Liver (tissue), 8 donors: ENCODE measurements at regions not wholly inside any gene's neighbourhood (a gene's known extent, or its start where the extent isn't known, plus 50 kb on each side); places are given as distances from the start of the nearest gene placed in this dataset.

ENCODE experiments used
- DNase-seq: peaks from one replicate; pipeline ENCODE4 v3.0.0-alpha.2; 2017; ENCODE audit warnings: low spot score
- H3K27ac ChIP-seq, 2 donors: one replicate each; pipeline ENCODE4 v1.7.0; 2013; ENCODE audit warnings: inconsistent platforms in 2 of 2, low read length in 2 of 2, control low read depth in 1 of 2, low read depth in 1 of 2, mild to moderate bottlenecking in 1 of 2
- H3K27me3 ChIP-seq, 4 donors: one replicate each; pipeline versions ENCODE4 v1.6.1 to v1.7.0; 2013; ENCODE audit warnings: low read length in 3 of 4, inconsistent platforms in 1 of 4, mild to moderate bottlenecking in 1 of 4, moderate library complexity in 1 of 4; ENCODE audit not compliant: control insufficient read depth in 4 of 4, insufficient read depth in 4 of 4
- H3K36me3 ChIP-seq, 4 donors: one replicate each; pipeline versions ENCODE4 v1.6.1 to v1.7.0; 2013; ENCODE audit warnings: low read length in 3 of 4, mild to moderate bottlenecking in 3 of 4, low read depth in 1 of 4, moderate library complexity in 1 of 4; ENCODE audit not compliant: control insufficient read depth in 4 of 4, insufficient read depth in 3 of 4
- H3K4me1 ChIP-seq, 4 donors: one replicate each; pipeline versions ENCODE4 v1.6.1 to v1.7.0; 2013; ENCODE audit warnings: low read length in 3 of 4, mild to moderate bottlenecking in 3 of 4, moderate library complexity in 1 of 4; ENCODE audit not compliant: control insufficient read depth in 4 of 4, insufficient read depth in 4 of 4
- H3K4me3 ChIP-seq, 3 donors: one replicate each; pipeline versions ENCODE4 v1.6.1 to v1.7.0; 2013; ENCODE audit warnings: low read length in 3 of 3, control low read depth in 1 of 3, low read depth in 1 of 3, mild to moderate bottlenecking in 1 of 3
- H3K9ac ChIP-seq, 2 donors: one replicate each; pipeline ENCODE4 v1.7.0; 2013; ENCODE audit warnings: low read length in 2 of 2, mild to moderate bottlenecking in 2 of 2, moderate library complexity in 2 of 2, control low read depth in 1 of 2, low read depth in 1 of 2
- H3K9me3 ChIP-seq, 4 donors: one replicate each; pipeline versions ENCODE4 v1.6.1 to v1.7.0; 2013; ENCODE audit warnings: low read length in 3 of 4; ENCODE audit not compliant: control insufficient read depth in 4 of 4
- ATF3 ChIP-seq: IDR thresholded peaks from 2 replicates; pipeline ENCODE4 v1.6.1; 2016; ENCODE audit warnings: antibody characterized with exemption
- CTCF ChIP-seq: fragments of 150-350 bp; IDR thresholded peaks from 2 replicates; pipeline ENCODE4 v1.5.1; 2017; ENCODE audit warnings: improper control_type of control experiment, low read depth, low read length; ENCODE audit not compliant: missing input control
- FOXA2 ChIP-seq: IDR thresholded peaks from 2 replicates; pipeline ENCODE4 v1.6.1; 2016; ENCODE audit warnings: antibody characterized with exemption
- HNF4A ChIP-seq, 2 donors: conservative IDR thresholded peaks; 2 replicates each; pipeline ENCODE4 v1.6.1; 2016; ENCODE audit warnings: antibody characterized with exemption in 2 of 2, mild to moderate bottlenecking in 2 of 2
- HNF4G ChIP-seq: IDR thresholded peaks from 2 replicates; pipeline ENCODE4 v1.6.1; 2016; ENCODE audit warnings: antibody characterized with exemption
- JUND ChIP-seq, 2 donors: IDR thresholded peaks; 2 replicates each; pipeline ENCODE4 v1.6.1; 2016; ENCODE audit warnings: antibody characterized with exemption in 2 of 2
- NR2F2 ChIP-seq: IDR thresholded peaks from 2 replicates; pipeline ENCODE4 v1.6.1; 2016; ENCODE audit warnings: antibody characterized with exemption
- REST ChIP-seq: IDR thresholded peaks from 2 replicates; pipeline ENCODE4 v1.6.1; 2016; ENCODE audit warnings: antibody characterized with exemption, mild to moderate bottlenecking
- RXRA ChIP-seq, 2 donors: IDR thresholded peaks; 2 replicates each; pipeline ENCODE4 v1.6.1; 2017 to 2018; ENCODE audit warnings: antibody characterized with exemption in 2 of 2, mild to moderate bottlenecking in 1 of 2
- SP1 ChIP-seq: IDR thresholded peaks from 2 replicates; pipeline ENCODE4 v1.6.1; 2018; ENCODE audit warnings: antibody characterized with exemption, mild to moderate bottlenecking
- TAF1 ChIP-seq: conservative IDR thresholded peaks from 2 replicates; pipeline ENCODE4 v1.6.1; 2016; ENCODE audit warnings: antibody characterized with exemption, mild to moderate bottlenecking
- YY1 ChIP-seq: IDR thresholded peaks from 2 replicates; pipeline ENCODE4 v1.6.1; 2016; ENCODE audit warnings: antibody characterized with exemption, mild to moderate bottlenecking
- ZBTB33 ChIP-seq: IDR thresholded peaks from 2 replicates; pipeline ENCODE4 v1.6.1; 2016; ENCODE audit warnings: antibody characterized with exemption
- WGBS: extraction: QIAGEN DNeasy Blood & Tissue Kit; methylation state at CpG from one replicate; pipeline ENCODE4 v1.1.7; 2013; 5-methylcytosine and 5-hydroxymethylcytosine counted together
- donor health status: healthy.
- donor health status: healthy.
- donor health status: healthy.
- donor health status: healthy.
- donor health status: healthy.

DNA sequence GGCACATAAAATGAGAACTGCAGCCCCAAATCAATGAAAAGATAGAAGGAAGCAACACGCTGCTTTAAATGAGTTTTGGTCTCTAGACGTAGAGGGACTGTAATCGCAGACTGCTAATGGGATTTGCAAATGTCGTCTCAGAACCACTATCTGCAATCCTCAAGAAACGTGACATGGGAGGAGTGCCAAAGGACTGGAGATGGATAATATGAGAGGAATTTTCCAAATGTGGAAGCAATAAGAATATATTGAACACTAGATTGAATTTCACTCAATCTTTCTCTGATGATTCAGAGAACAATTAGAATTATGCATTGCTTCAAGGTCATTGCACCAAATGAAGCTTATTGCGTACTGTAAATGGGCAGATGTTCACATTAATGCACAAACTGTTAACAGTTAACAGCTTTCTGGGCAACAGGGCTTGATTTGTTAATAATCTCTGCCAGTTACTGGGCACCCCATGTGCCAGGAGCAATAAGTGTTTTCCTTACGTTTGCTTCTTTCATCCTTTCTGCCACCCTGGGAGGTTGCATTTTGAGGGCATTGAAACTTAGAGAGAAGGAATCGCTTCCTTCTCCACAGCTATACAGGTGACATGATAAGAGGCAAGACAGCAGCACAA lies 62.8 kb upstream of the WASF3 start:
- Histone ChIP-seq H3K36me3 (no peaks in the 10 kb centered on the region), H3K4me3 (no peak overlapping the region), H3K27me3 (no peaks in the 10 kb centered on the region), H3K27ac (no peak overlapping the region), H3K4me1 (no peaks in the 10 kb centered on the region), H3K9ac (no peak overlapping the region), H3K9me3 (no peaks in the 10 kb centered on the region)
- 67% methylated on average over 8 of the region's 8 CpGs for WGBS
- TF ChIP-seq HNF4A (conservative IDR thresholded peaks at IDR 0.05) = no peak
- TF ChIP-seq TAF1 = no peak
- TF ChIP-seq JUND (IDR thresholded peaks at IDR 0.05) = no peak
- TF ChIP-seq REST = no peak
- TF ChIP-seq CTCF = no peak
- no peak for TF ChIP-seq ATF3
- no peak for TF ChIP-seq ZBTB33
- no peak for TF ChIP-seq HNF4G
- TF ChIP-seq RXRA (IDR thresholded peaks at IDR 0.05) = no peak
- no peak for TF ChIP-seq NR2F2
- no peak for DNase-seq

DNA sequence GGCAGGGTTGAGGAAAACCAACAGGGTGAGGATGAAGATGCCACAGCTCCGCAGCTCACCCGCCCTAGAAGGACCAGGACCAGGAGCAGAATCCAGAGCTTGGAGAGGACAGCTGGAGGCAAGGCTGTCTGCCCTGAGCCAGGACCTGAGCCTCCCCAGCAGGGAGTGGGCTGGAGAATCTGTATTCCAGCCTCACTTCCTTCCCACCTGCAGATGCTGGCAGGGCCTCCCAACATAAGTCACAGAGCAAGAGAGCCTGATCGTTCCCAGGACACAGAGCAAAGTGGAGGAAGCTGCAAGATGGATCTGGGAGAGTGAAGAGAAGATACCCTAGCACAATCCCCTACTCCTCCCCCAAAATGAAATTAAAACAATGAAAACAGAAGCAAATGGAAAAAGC lies 61.7 kb upstream of the WASF3 start:
- Histone ChIP-seq H3K9me3 (no peaks in the 10 kb centered on the region), H3K27ac (no peak overlapping the region), H3K4me3 (no peak overlapping the region), H3K27me3 (no peaks in the 10 kb centered on the region), H3K4me1 (no peaks in the 10 kb centered on the region), H3K36me3 (no peaks in the 10 kb centered on the region), H3K9ac (no peak overlapping the region)
- no peak for DNase-seq
- TF ChIP-seq SP1 = no peak
- TF ChIP-seq ATF3 = no peak
- no peak for TF ChIP-seq ZBTB33
- TF ChIP-seq HNF4G = no peak
- TF ChIP-seq JUND (IDR thresholded peaks at IDR 0.05) = no peak
- TF ChIP-seq FOXA2 = no peak
- TF ChIP-seq CTCF = no peak
- TF ChIP-seq NR2F2 = no peak
- TF ChIP-seq RXRA (IDR thresholded peaks at IDR 0.05) = no peak
- TF ChIP-seq YY1 = no peak
- no peak for TF ChIP-seq TAF1
- 75% methylated on average over 3 of the region's 3 CpGs for WGBS
